DOHH2 (cell line): ENCODE measurements at regions not wholly inside any gene's neighbourhood (a gene's known extent, or its start where the extent isn't known, plus 50 kb on each side); places are given as distances from the start of the nearest gene placed in this dataset.
"Not testable (repeated sequence)": the region's sequence is repeated elsewhere in the genome, so short reads cannot be mapped to it uniquely, and the experiment has no call there.

Experiments
- H3F3A ChIP-seq: fragments of 200-600 bp; sonication (generic), shearing (Covaris generic); 2 replicates; pipeline ENCODE4 v1.6.0; 2016; ENCODE audit warnings: antibody characterized with exemption, mild to moderate bottlenecking; ENCODE audit not compliant: control insufficient read depth, insufficient read depth
- H3K27ac ChIP-seq: fragments of 200-600 bp; sonication (generic); 2 replicates; pipeline ENCODE4 v1.5.1; 2014; ENCODE audit warnings: low read depth, mild to moderate bottlenecking, low read length, moderate library complexity
- H3K27me3 ChIP-seq: fragments of 200-600 bp; sonication (generic); 2 replicates; pipeline ENCODE4 v1.6.1; 2014; ENCODE audit warnings: mild to moderate bottlenecking, low read length, mixed read lengths; ENCODE audit not compliant: control insufficient read depth
- H3K36me3 ChIP-seq: fragments of 200-600 bp; sonication (generic); 2 replicates; pipeline ENCODE4 v1.6.1; 2014; ENCODE audit warnings: mild to moderate bottlenecking, low read length, moderate library complexity, mixed read lengths; ENCODE audit not compliant: control insufficient read depth
- H3K4me1 ChIP-seq: fragments of 200-600 bp; sonication (generic); 2 replicates; pipeline ENCODE4 v1.6.1; 2014; ENCODE audit warnings: mild to moderate bottlenecking, low read length, mixed read lengths; ENCODE audit not compliant: control insufficient read depth
- H3K4me2 ChIP-seq: fragments of 200-600 bp; sonication (generic); 2 replicates; pipeline ENCODE4 v1.6.0; 2014; ENCODE audit warnings: mild to moderate bottlenecking, low read length, moderate library complexity
- H3K4me3 ChIP-seq: fragments of 200-600 bp; sonication (generic); 2 replicates; pipeline ENCODE4 v1.5.1; 2014; ENCODE audit warnings: mild to moderate bottlenecking, low read length, mixed read lengths
- H3K79me2 ChIP-seq: fragments of 200-600 bp; sonication (generic); 2 replicates; pipeline ENCODE4 v1.6.1; 2014; ENCODE audit warnings: mild to moderate bottlenecking, low read length, mixed read lengths; ENCODE audit not compliant: control insufficient read depth
- H3K9me2 ChIP-seq: fragments of 200-600 bp; sonication (generic); replicated peaks from 2 replicates; pipeline ENCODE4 v1.6.1; 2014; ENCODE audit warnings: mild to moderate bottlenecking, low read length, mixed read lengths; ENCODE audit not compliant: control insufficient read depth
- H3K9me3 ChIP-seq: fragments of 200-600 bp; sonication (generic); 2 replicates; pipeline ENCODE4 v1.6.1; 2014; ENCODE audit warnings: antibody characterized with exemption, low read length, mixed read lengths; ENCODE audit not compliant: control insufficient read depth, insufficient read depth
- H4K20me1 ChIP-seq: fragments of 200-600 bp; sonication (generic); 2 replicates; pipeline ENCODE4 v1.6.0; 2014; ENCODE audit warnings: low read depth, mild to moderate bottlenecking, antibody characterized with exemption, low read length, moderate library complexity; ENCODE audit not compliant: control insufficient read depth, insufficient read depth
- EZH2phosphoT487 ChIP-seq: fragments of 200-600 bp; sonication (generic); IDR thresholded peaks from 2 replicates; pipeline ENCODE4 v1.6.1; 2017; ENCODE audit warnings: borderline replicate concordance, mild to moderate bottlenecking, antibody characterized with exemption, low read length, moderate library complexity, mixed read lengths
- TF ChIP-seq, protein P1 (sequence below): fragments of 200-600 bp; sonication (generic); IDR thresholded peaks from one replicate; pipeline ENCODE4 v1.5.1; 2014; ENCODE audit warnings: antibody characterized with exemption, mild to moderate bottlenecking, low read depth, low read length; ENCODE audit not compliant: poor library complexity, severe bottlenecking

DNA sequence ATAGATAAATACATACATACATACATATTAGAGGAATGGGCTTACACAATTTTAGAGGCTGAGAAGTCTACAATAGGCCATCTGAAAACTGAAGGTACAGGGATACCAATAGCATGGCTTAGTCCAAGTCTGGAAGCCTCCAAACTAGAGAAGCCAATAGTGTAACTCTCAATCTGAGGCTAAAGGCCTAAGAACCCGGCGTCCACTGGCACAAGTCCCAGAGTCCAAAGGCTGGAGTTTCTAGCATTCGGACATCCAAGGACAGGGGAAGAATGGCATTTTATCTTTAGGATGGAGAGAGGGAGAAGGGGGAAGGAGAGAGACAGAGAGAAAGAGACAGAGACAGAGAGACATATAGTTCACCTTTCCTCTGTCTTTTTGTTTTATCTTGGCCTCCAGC is 63.7 kb upstream of the SYT4 start:
- no peak overlapping the region for H3K27ac ChIP-seq
- no peaks in the 10 kb centered on the region for H3F3A ChIP-seq
- H4K20me1 ChIP-seq: no peaks in the 10 kb centered on the region
- H3K9me3 ChIP-seq: no peaks in the 10 kb centered on the region
- no peaks in the 10 kb centered on the region for H3K27me3 ChIP-seq
- TF ChIP-seq, protein P1, sequence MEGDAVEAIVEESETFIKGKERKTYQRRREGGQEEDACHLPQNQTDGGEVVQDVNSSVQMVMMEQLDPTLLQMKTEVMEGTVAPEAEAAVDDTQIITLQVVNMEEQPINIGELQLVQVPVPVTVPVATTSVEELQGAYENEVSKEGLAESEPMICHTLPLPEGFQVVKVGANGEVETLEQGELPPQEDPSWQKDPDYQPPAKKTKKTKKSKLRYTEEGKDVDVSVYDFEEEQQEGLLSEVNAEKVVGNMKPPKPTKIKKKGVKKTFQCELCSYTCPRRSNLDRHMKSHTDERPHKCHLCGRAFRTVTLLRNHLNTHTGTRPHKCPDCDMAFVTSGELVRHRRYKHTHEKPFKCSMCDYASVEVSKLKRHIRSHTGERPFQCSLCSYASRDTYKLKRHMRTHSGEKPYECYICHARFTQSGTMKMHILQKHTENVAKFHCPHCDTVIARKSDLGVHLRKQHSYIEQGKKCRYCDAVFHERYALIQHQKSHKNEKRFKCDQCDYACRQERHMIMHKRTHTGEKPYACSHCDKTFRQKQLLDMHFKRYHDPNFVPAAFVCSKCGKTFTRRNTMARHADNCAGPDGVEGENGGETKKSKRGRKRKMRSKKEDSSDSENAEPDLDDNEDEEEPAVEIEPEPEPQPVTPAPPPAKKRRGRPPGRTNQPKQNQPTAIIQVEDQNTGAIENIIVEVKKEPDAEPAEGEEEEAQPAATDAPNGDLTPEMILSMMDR: no peak
- no peak for TF ChIP-seq EZH2phosphoT487
- no peaks in the 10 kb centered on the region for H3K4me1 ChIP-seq
- no peak overlapping the region for H3K4me3 ChIP-seq
- no peaks in the 10 kb centered on the region for H3K79me2 ChIP-seq
- no peaks in the 10 kb centered on the region for H3K9me2 ChIP-seq
- no peaks in the 10 kb centered on the region for H3K36me3 ChIP-seq
- H3K4me2 ChIP-seq: no peak overlapping the region

DNA sequence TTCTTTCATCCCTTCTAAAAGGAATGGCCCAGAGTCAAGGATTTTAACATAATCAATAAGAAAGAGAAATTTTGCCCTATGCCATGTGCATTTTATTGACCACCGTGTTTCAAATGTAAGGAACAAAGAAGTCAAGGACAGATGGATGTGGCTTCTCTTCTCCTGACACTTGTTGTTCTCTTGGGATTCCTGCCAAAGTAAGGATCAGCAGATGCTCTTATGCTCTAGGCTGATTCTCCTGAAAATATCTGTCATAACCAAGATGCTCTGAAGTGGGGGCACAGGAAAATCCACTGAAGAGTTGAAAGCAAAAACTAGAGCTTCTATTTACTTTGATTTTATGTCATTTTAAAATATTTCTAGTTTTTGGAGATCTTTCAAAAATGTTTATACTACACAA is 72.9 kb upstream of the SYT4 start:
- Histone ChIP-seq H3F3A (no peaks in the 10 kb centered on the region), H3K9me3 (no peaks in the 10 kb centered on the region), H3K9me2 (no peaks in the 10 kb centered on the region), H3K4me3 (no peak overlapping the region), H3K27ac (no peak overlapping the region), H3K4me2 (no peak overlapping the region), H4K20me1 (no peaks in the 10 kb centered on the region), H3K4me1 (no peaks in the 10 kb centered on the region), H3K79me2 (no peaks in the 10 kb centered on the region), H3K36me3 (no peaks in the 10 kb centered on the region), H3K27me3 (no peaks in the 10 kb centered on the region)
- TF ChIP-seq EZH2phosphoT487: no peak
- TF ChIP-seq, protein P1: no peak

DNA sequence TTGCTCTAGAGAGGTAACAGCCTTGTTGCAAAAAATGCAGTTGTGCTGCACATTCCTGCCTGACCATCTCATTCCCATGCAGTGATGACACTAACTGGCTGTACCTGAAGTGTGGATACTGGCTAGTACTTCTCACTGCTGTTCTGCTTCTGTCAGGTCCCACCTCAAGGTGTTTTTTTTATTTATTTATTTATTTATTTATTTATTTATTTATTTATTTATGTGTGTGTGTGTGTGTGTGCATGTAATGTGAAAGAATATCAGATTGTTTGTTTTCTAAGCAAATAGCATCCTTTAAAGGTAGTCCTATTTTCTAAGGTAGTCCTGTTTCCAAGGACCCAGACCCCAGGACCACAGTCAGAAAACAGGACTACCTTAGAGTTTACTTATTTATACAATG is 87.2 kb upstream of the SYT4 start:
- Histone ChIP-seq H3K27me3 (no peaks in the 10 kb centered on the region), H3K4me3 (no peak overlapping the region), H3K4me1 (no peaks in the 10 kb centered on the region), H3K9me2 (no peaks in the 10 kb centered on the region), H3K27ac (no peak overlapping the region), H3K79me2 (no peaks in the 10 kb centered on the region), H3K4me2 (no peak overlapping the region), H3K9me3 (no peaks in the 10 kb centered on the region), H3F3A (no peaks in the 10 kb centered on the region), H4K20me1 (no peaks in the 10 kb centered on the region), H3K36me3 (no peaks in the 10 kb centered on the region)
- no peak for TF ChIP-seq EZH2phosphoT487
- TF ChIP-seq, protein P1: no peak

DNA sequence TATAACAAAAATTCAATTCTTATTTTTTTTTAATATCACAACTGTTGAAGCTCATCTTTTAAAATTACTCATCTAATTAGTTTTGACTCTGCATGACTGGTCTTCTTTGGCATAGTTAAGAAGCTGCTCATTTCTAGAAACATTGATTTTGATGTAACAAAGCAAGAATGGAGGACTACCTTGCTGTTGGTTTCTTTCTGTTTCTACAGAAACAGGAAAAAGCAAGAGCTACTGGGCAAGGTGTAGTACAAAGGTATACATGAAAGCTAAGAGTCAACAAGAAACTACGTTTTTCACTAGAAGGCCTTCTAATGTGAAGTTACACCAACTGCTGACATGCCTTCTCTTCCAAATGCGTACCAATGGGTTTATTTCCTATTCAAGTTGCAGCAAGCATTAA is 90.6 kb upstream of the SYT4 start:
- no peaks in the 10 kb centered on the region for H3F3A ChIP-seq
- H4K20me1 ChIP-seq: no peaks in the 10 kb centered on the region
- H3K27me3 ChIP-seq: no peaks in the 10 kb centered on the region
- H3K36me3 ChIP-seq: no peaks in the 10 kb centered on the region
- no peaks in the 10 kb centered on the region for H3K79me2 ChIP-seq
- no peaks in the 10 kb centered on the region for H3K9me3 ChIP-seq
- no peak overlapping the region for H3K27ac ChIP-seq
- H3K4me3 ChIP-seq: no peak overlapping the region
- TF ChIP-seq, protein P1: no peak
- no peak for TF ChIP-seq EZH2phosphoT487
- H3K4me1 ChIP-seq: no peaks in the 10 kb centered on the region
- H3K4me2 ChIP-seq: no peak overlapping the region
- H3K9me2 ChIP-seq: no peaks in the 10 kb centered on the region

DNA sequence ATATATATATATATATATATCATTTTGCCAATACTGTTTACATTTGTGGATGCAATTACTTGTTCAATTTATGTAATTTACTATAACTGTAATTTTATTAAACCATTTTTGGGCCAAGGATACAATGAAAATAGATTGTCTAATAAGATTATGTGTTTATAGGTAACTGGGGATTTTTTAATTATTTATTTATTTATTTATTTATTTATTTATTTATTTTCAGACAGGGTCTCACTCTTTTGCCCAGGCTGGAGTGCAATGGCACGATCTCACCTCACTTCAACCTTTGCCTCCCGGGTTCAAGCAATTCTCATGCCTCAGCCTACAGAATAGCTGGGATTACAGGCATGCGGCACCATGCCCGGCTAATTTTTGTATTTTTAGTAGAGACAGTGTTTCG is 92.0 kb upstream of the SYT4 start:
- H3K9me2 ChIP-seq, H3K36me3 ChIP-seq, H3F3A ChIP-seq, H3K4me2 ChIP-seq, H3K9me3 ChIP-seq, H3K4me1 ChIP-seq, H4K20me1 ChIP-seq, H3K4me3 ChIP-seq, H3K27ac ChIP-seq, H3K79me2 ChIP-seq, H3K27me3 ChIP-seq: not testable (repeated sequence)
